ENCODE measurements at regions not wholly inside any gene's neighbourhood (a gene's known extent, or its start where the extent isn't known, plus 50 kb on each side); places are given as distances from the start of the nearest gene placed in this dataset.

DNA sequence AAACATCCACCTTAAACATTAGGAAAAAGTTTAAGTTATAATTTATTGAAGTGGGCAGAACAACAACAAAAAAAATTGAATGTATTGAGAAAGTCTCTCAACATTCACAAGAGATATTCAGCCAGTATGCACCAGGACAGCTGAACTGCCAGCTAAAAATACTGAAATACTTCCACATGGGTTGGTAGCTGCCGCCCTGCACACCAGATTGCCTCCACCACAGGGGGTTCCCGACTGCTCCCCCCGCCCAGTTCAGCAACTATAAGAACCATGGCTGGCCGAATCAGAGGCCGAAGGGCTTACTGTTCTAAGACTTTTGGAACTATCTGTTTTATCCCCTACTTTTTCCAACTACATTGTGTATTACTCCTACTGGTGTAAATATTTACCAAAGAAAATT is 150.0 kb upstream of the LRP1B start:
- no peaks in the 10 kb centered on the region for H3K36me3 ChIP-seq (ENCODE audit: insufficient read depth, low read length, poor library complexity, severe bottlenecking)
- H3K27ac ChIP-seq (ENCODE audit: low read depth, low read length, poor library complexity, severe bottlenecking), result no peak overlapping the region
- TF ChIP-seq EZH2 (IDR thresholded peaks at IDR 0.05; ENCODE audit: borderline replicate concordance, low read depth, low read length, poor library complexity, severe bottlenecking) (no peak), CTCF (conservative IDR thresholded peaks at IDR 0.05; ENCODE audit: low read depth, low read length) (no peak)
- intact Hi-C loops (cut with micrococcal nuclease; ENCODE audit: unreplicated experiment), result loop anchor here (10.0 kb wide), 1 partner anchor 116 kb away; no protein-coding TSS in a partner anchor
- peaks cover 3% of the 10 kb centered on the region for H3K9me3 ChIP-seq (ENCODE audit: low read depth, low read length, poor library complexity, severe bottlenecking)
- no peak overlapping the region for H3K4me3 ChIP-seq (ENCODE audit: low read depth, low read length, poor library complexity, severe bottlenecking)
- BruUV-seq (replicated peaks), result no TSS peak
- ChIA-PET POLR2A (ENCODE audit: low non-redundant PET) (no interaction called here), CTCF (no interaction called here)
- no peak for DNase-seq (ENCODE audit: low spot score)
- H3K4me1 ChIP-seq (ENCODE audit: insufficient read depth, low read length, poor library complexity, severe bottlenecking), result peaks cover 3% of the 10 kb centered on the region
- H3K27me3 ChIP-seq (replicated peaks; ENCODE audit: insufficient read depth, low read depth, low read length, poor library complexity), result no peaks in the 10 kb centered on the region

GRCh38 chr2:142270990-142271389 is 140.2 kb upstream of the LRP1B start:
- Histone ChIP-seq H3K4me1 (ENCODE audit: insufficient read depth, low read length, poor library complexity, severe bottlenecking) (no peaks in the 10 kb centered on the region), H3K27me3 (replicated peaks; ENCODE audit: insufficient read depth, low read depth, low read length, poor library complexity) (no peaks in the 10 kb centered on the region), H3K9me3 (ENCODE audit: low read depth, low read length, poor library complexity, severe bottlenecking) (no peaks in the 10 kb centered on the region), H3K27ac (ENCODE audit: low read depth, low read length, poor library complexity, severe bottlenecking) (no peak overlapping the region), H3K4me3 (ENCODE audit: low read depth, low read length, poor library complexity, severe bottlenecking) (no peak overlapping the region), H3K36me3 (ENCODE audit: insufficient read depth, low read length, poor library complexity, severe bottlenecking) (no peaks in the 10 kb centered on the region)
- ChIA-PET POLR2A (ENCODE audit: low non-redundant PET) (no interaction called here), CTCF (no interaction called here)
- intact Hi-C loops (cut with micrococcal nuclease; ENCODE audit: unreplicated experiment), result no loop called here
- no peak for DNase-seq (ENCODE audit: low spot score)
- TF ChIP-seq EZH2 (IDR thresholded peaks at IDR 0.05; ENCODE audit: borderline replicate concordance, low read depth, low read length, poor library complexity, severe bottlenecking), result no peak
- no peak for TF ChIP-seq CTCF (conservative IDR thresholded peaks at IDR 0.05; ENCODE audit: low read depth, low read length)
- no TSS peak for BruUV-seq (replicated peaks)

DNA sequence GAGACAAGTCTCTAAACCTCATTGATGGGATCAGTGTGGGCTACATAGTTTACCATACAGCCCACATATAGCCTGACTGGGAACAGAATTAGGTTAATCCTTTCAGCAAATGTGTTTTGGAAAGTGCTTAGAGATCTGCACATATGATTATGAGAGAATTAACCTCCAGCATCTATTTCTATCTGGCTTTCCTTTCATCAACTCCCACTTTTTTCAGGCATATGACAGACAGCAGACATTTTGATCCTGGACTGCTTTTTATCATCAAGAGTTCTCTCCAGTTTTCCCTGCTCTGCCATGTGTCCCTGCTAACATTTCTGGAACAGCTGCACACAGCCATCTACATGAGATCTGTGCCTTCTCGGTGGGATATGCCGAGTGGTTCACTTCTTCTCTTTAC is 139.5 kb upstream of the LRP1B start:
- POLR2A ChIA-PET (ENCODE audit: low non-redundant PET), result no interaction called here
- Histone ChIP-seq H3K4me3 (ENCODE audit: low read depth, low read length, poor library complexity, severe bottlenecking) (no peak overlapping the region), H3K27ac (ENCODE audit: low read depth, low read length, poor library complexity, severe bottlenecking) (no peak overlapping the region), H3K4me1 (ENCODE audit: insufficient read depth, low read length, poor library complexity, severe bottlenecking) (no peaks in the 10 kb centered on the region), H3K9me3 (ENCODE audit: low read depth, low read length, poor library complexity, severe bottlenecking) (no peaks in the 10 kb centered on the region), H3K27me3 (replicated peaks; ENCODE audit: insufficient read depth, low read depth, low read length, poor library complexity) (no peaks in the 10 kb centered on the region), H3K36me3 (ENCODE audit: insufficient read depth, low read length, poor library complexity, severe bottlenecking) (no peaks in the 10 kb centered on the region)
- no peak for TF ChIP-seq CTCF (conservative IDR thresholded peaks at IDR 0.05; ENCODE audit: low read depth, low read length)
- TF ChIP-seq EZH2 (IDR thresholded peaks at IDR 0.05; ENCODE audit: borderline replicate concordance, low read depth, low read length, poor library complexity, severe bottlenecking), result no peak
- CTCF ChIA-PET, result no interaction called here
- no TSS peak for BruUV-seq (replicated peaks)
- intact Hi-C loops (cut with micrococcal nuclease; ENCODE audit: unreplicated experiment), result no loop called here
- DNase-seq (ENCODE audit: low spot score), result no peak
